GM12878 (cell line): ENCODE measurements at regions not wholly inside any gene's neighbourhood (a gene's known extent, or its start where the extent isn't known, plus 50 kb on each side); places are given as distances from the start of the nearest gene placed in this dataset.

Experiments
- ATAC-seq: fragments of 200-7000 bp; cut with Tn5 transposase; 3 replicates; pipeline ENCODE4 v1.9.1; 2020; ENCODE audit warnings: mild to moderate bottlenecking, moderate library complexity
- BruUV-seq: library from RNA; stranded (reverse); fragments of 400-500 nt; replicated peaks from 2 replicates; lab custom pipeline; 2021; lab: Mats Ljungman, UMichigan
- CTCF ChIA-PET: fragments of 300-600 bp; sonication (Branson Sonifier 250); formaldehyde crosslinking; extraction: SDS; loops from one replicate; lab custom pipeline; 2021; ENCODE audit warnings: inconsistent platforms; lab: Yijun Ruan, JAX
- POLR2A ChIA-PET: fragments of 350-600 bp; formaldehyde crosslinking; extraction: SDS; loops from one replicate; lab custom pipeline; 2021; ENCODE audit warnings: inconsistent platforms; lab: Charles Lee
- RAD21 ChIA-PET: fragments of 300-600 bp; sonication (Branson Sonifier 250); formaldehyde crosslinking; loops from one replicate; lab custom pipeline; 2023; ENCODE audit warnings: antibody characterized with exemption; ENCODE audit not compliant: unreplicated experiment; lab: Charles Lee
- SMC1A ChIA-PET: fragments of 300-600 bp; sonication (Branson Sonifier 250); formaldehyde crosslinking; loops from one replicate; lab custom pipeline; 2023; ENCODE audit not compliant: unreplicated experiment, uncharacterized antibody; lab: Charles Lee
- DNase-seq: peaks from one replicate; pipeline ENCODE4 v3.0.0-alpha.2; 2011; ENCODE audit warnings: low read depth, low spot score
- FAIRE-seq: peaks from 3 replicates; lab custom pipeline; 2011; peaks lifted over from hg19 to GRCh38; lab: Jason Lieb, UNC
- H2AFZ ChIP-seq: 2 replicates; pipeline ENCODE4 v1.6.0; 2011; ENCODE audit warnings: low read depth, low read length, control low read depth; ENCODE audit not compliant: control insufficient read depth
- H3K27ac ChIP-seq: 2 replicates; pipeline ENCODE4 v1.5.1; 2011; ENCODE audit warnings: control low read depth; ENCODE audit not compliant: control insufficient read depth, insufficient read depth
- H3K27me3 ChIP-seq, 2 experiments: replicated peaks in 1 of 2; 2 replicates each; pipeline versions ENCODE4 v1.6.0 to v1.6.1; 2011; ENCODE audit warnings: low read length in 1 of 2; ENCODE audit not compliant: control insufficient read depth in 2 of 2, insufficient read depth in 2 of 2
- H3K36me3 ChIP-seq, 2 experiments: 2 replicates each; pipeline ENCODE4 v1.5.1; 2011; ENCODE audit warnings: low read length in 1 of 2; ENCODE audit not compliant: control insufficient read depth in 2 of 2, insufficient read depth in 2 of 2
- H3K4me1 ChIP-seq: 2 replicates; pipeline ENCODE4 v1.6.1; 2011; ENCODE audit warnings: mild to moderate bottlenecking, low read length, moderate library complexity, mixed read lengths; ENCODE audit not compliant: control insufficient read depth, insufficient read depth
- H3K4me2 ChIP-seq: 2 replicates; pipeline ENCODE4 v1.6.0; 2011; ENCODE audit warnings: control low read depth; ENCODE audit not compliant: control insufficient read depth, insufficient read depth
- H3K4me3 ChIP-seq: fragments of 200-600 bp; sonication (generic); 2 replicates; pipeline ENCODE4 v1.5.1; 2016
- H3K79me2 ChIP-seq: 2 replicates; pipeline ENCODE4 v1.6.0; 2011; ENCODE audit warnings: low read length; ENCODE audit not compliant: control insufficient read depth, insufficient read depth
- H3K9ac ChIP-seq: 2 replicates; pipeline ENCODE4 v1.8.0; 2011; ENCODE audit warnings: low read length, control low read depth, mixed read lengths; ENCODE audit not compliant: control insufficient read depth, insufficient read depth
- H3K9me3 ChIP-seq: replicated peaks from 3 replicates; pipeline ENCODE4 v1.5.1; 2011; ENCODE audit warnings: mild to moderate bottlenecking, low read length; ENCODE audit not compliant: control insufficient read depth, insufficient read depth
- H4K20me1 ChIP-seq: 2 replicates; pipeline ENCODE4 v1.6.0; 2011; ENCODE audit not compliant: control insufficient read depth, insufficient read depth
- FOXM1 ChIP-seq: IDR thresholded peaks from 2 replicates; pipeline ENCODE4 v1.6.1; 2012; ENCODE audit warnings: low read depth, mild to moderate bottlenecking, inconsistent platforms, low read length, moderate library complexity
- IKZF1 ChIP-seq: fragments of 450-650 bp; conservative IDR thresholded peaks from 2 replicates; pipeline ENCODE4 v1.6.1; 2017; ENCODE audit warnings: antibody characterized with exemption, mild to moderate bottlenecking
- NFYA ChIP-seq: IDR thresholded peaks from 2 replicates; pipeline ENCODE4 v1.6.1; 2011; ENCODE audit warnings: low read depth, mild to moderate bottlenecking, low read length, improper control_type of control experiment, borderline replicate concordance
- PBX3 ChIP-seq: IDR thresholded peaks from 2 replicates; pipeline ENCODE4 v1.6.1; 2011; ENCODE audit warnings: mild to moderate bottlenecking, low read depth, low read length, moderate library complexity; ENCODE audit not compliant: insufficient replicate concordance
- POLR2A ChIP-seq: IDR thresholded peaks from 2 replicates; pipeline ENCODE4 v1.6.1; 2011; ENCODE audit warnings: low read depth, mild to moderate bottlenecking, low read length
- POU2F2 ChIP-seq: IDR thresholded peaks from 3 replicates; pipeline ENCODE4 v1.6.1; 2011; ENCODE audit warnings: low read depth, mild to moderate bottlenecking, low read length, borderline replicate concordance
- PRDM15 ChIP-seq: fragments of 450-650 bp; formaldehyde crosslinking; IDR thresholded peaks from 2 replicates; pipeline ENCODE4 v1.4.0; 2020; ENCODE audit warnings: mild to moderate bottlenecking, moderate library complexity
- SMAD5 ChIP-seq: IDR thresholded peaks from 2 replicates; pipeline ENCODE4 v1.6.1; 2016; ENCODE audit warnings: antibody characterized with exemption, low read depth
- SPI1 ChIP-seq: IDR thresholded peaks from 2 replicates; pipeline ENCODE4 v1.6.1; 2011; ENCODE audit warnings: low read depth, mild to moderate bottlenecking, low read length, moderate library complexity, borderline replicate concordance; ENCODE audit not compliant: insufficient read depth
- SREBF1 ChIP-seq: IDR thresholded peaks from 2 replicates; pipeline ENCODE4 v1.6.1; 2012; ENCODE audit warnings: mild to moderate bottlenecking, low read length
- SREBF2 ChIP-seq: IDR thresholded peaks from 2 replicates; pipeline ENCODE4 v1.6.1; 2012; ENCODE audit warnings: mild to moderate bottlenecking, low read length
- WRNIP1 ChIP-seq: IDR thresholded peaks from 2 replicates; pipeline ENCODE4 v1.6.1; 2011; ENCODE audit warnings: low read depth, low read length, improper control_type of control experiment, borderline replicate concordance
- ZBTB33 ChIP-seq: fragments of 450-650 bp; IDR thresholded peaks from 2 replicates; pipeline ENCODE4 v1.6.1; 2017; ENCODE audit warnings: mild to moderate bottlenecking
- WGBS: methylation state at CpG from one replicate; pipeline ENCODE4 v1.1.6; 2016; ENCODE audit warnings: low lambda C conversion rate; ENCODE audit not compliant: insufficient replicate concordance, insufficient coverage; ENCODE audit errors: missing lambda C conversion rate; 5-methylcytosine and 5-hydroxymethylcytosine counted together
- in situ Hi-C: fragments of 300-500 bp; cut with MboI; formaldehyde crosslinking; loops from 9 replicates; pipeline ENCODE4 v1.14.3; 2018; ENCODE audit warnings: mixed read lengths
- intact Hi-C: fragments of 100-400 bp; cut with micrococcal nuclease; formaldehyde crosslinking; loops from one replicate; pipeline ENCODE4 v1.14.2; 2022; ENCODE audit not compliant: unreplicated experiment

GRCh38 chr17:77795685-77796084 lies 162.8 kb upstream of the TNRC6C start:
- no peak overlapping the region for H3K4me3 ChIP-seq
- H3K79me2 ChIP-seq: no peaks in the 10 kb centered on the region
- FAIRE-seq (no peak), ATAC-seq (no peak), DNase-seq (no peak)
- no peaks in the 10 kb centered on the region for H4K20me1 ChIP-seq
- CTCF ChIA-PET: no interaction called here
- no peaks in the 10 kb centered on the region for H3K36me3 ChIP-seq
- H3K4me1 ChIP-seq: no peaks in the 10 kb centered on the region
- no TSS peak for BruUV-seq
- POLR2A ChIA-PET: interaction anchor here (0.5 kb wide), 1 partner anchor 82 kb away, joined by 3 read pairs; no protein-coding TSS in a partner anchor
- no peak overlapping the region for H3K4me2 ChIP-seq
- H3K9ac ChIP-seq: no peak overlapping the region
- SMC1A ChIA-PET: no interaction called here
- H3K9me3 ChIP-seq: no peaks in the 10 kb centered on the region
- no peak overlapping the region for H3K27ac ChIP-seq
- no peak overlapping the region for H2AFZ ChIP-seq
- in situ Hi-C loops: no loop called here
- 7% methylated on average over 4 of the region's 4 CpGs for WGBS
- RAD21 ChIA-PET: no interaction called here
- intact Hi-C loops: no loop called here
- TF ChIP-seq SREBF1 (no peak), IKZF1 (no peak), POU2F2 (no peak), FOXM1 (no peak), PRDM15 (CRISPR knock-in tag) (no peak), POLR2A (no peak), ZBTB33 (no peak), PBX3 (no peak), SMAD5 (no peak), WRNIP1 (no peak), SPI1 (no peak), NFYA (no peak), SREBF2 (no peak)
- TF ChIP-seq, all 136 proteins: peak for 0
- no peaks in the 10 kb centered on the region; a peak in 1 of 4 replicates for H3K27me3 ChIP-seq
